HFFc6 (cell line): ENCODE measurements at regions not wholly inside any gene's neighbourhood (a gene's known extent, or its start where the extent isn't known, plus 50 kb on each side); places are given as distances from the start of the nearest gene placed in this dataset.

ENCODE experiments used
- DNase-seq: peaks from one replicate; pipeline ENCODE4 v3.0.0-alpha.2; 2018
- H3K27ac Mint-ChIP-seq: 2 replicates; pipeline ENCODE4 v1.8.0; 2020; ENCODE audit warnings: mild to moderate bottlenecking, mixed read lengths
- H3K27me3 Mint-ChIP-seq: 2 replicates; pipeline ENCODE4 v1.8.0; 2021; ENCODE audit warnings: mild to moderate bottlenecking, moderate library complexity, mixed read lengths; ENCODE audit not compliant: insufficient read depth
- H3K36me3 Mint-ChIP-seq: 2 replicates; pipeline ENCODE4 v1.8.0; 2021; ENCODE audit warnings: low read depth, mixed read lengths
- H3K4me1 Mint-ChIP-seq: 2 replicates; pipeline ENCODE4 v1.8.0; 2020; ENCODE audit warnings: low read depth, mixed read lengths
- H3K4me3 Mint-ChIP-seq: 2 replicates; pipeline ENCODE4 v1.8.0; 2020; ENCODE audit warnings: mild to moderate bottlenecking, moderate library complexity, mixed read lengths
- H3K9me3 Mint-ChIP-seq: 2 replicates; pipeline ENCODE4 v1.8.0; 2020; ENCODE audit warnings: mild to moderate bottlenecking, mixed read lengths
- CTCF ChIP-seq: fragments of 200-600 bp; sonication (generic); IDR thresholded peaks from 2 replicates; pipeline ENCODE4 v1.5.0; 2021; ENCODE audit warnings: antibody characterized with exemption, mild to moderate bottlenecking

GRCh38 chr19:8905342-8905741 is 73.2 kb downstream of the MBD3L1 start:
- DNase-seq, result no peak
- no peak for TF ChIP-seq CTCF
- no peaks in the 10 kb centered on the region for H3K4me1 Mint-ChIP-seq
- H3K4me3 Mint-ChIP-seq, result no peak overlapping the region
- no peaks in the 10 kb centered on the region for H3K36me3 Mint-ChIP-seq
- no peaks in the 10 kb centered on the region; the same call in 1 of the 2 replicates for H3K27me3 Mint-ChIP-seq
- no peak overlapping the region for H3K27ac Mint-ChIP-seq
- H3K9me3 Mint-ChIP-seq, result peaks cover 12% of the 10 kb centered on the region

GRCh38 chr19:8908066-8908465 is 75.9 kb downstream of the MBD3L1 start:
- Mint-ChIP-seq H3K4me1 (no peaks in the 10 kb centered on the region), H3K9me3 (peaks cover 12% of the 10 kb centered on the region), H3K27me3 (no peaks in the 10 kb centered on the region; the same call in 1 of the 2 replicates)

GRCh38 chr19:8910775-8911414 is 78.7 kb downstream of the MBD3L1 start:
- H3K4me1 Mint-ChIP-seq, result no peaks in the 10 kb centered on the region
- H3K4me3 Mint-ChIP-seq, result no peak overlapping the region
- no peak overlapping the region for H3K27ac Mint-ChIP-seq
- H3K9me3 Mint-ChIP-seq, result peaks cover 36% of the 10 kb centered on the region
- H3K36me3 Mint-ChIP-seq, result peaks cover 8% of the 10 kb centered on the region; the same call in 1 of the 2 replicates
- no peak for DNase-seq
- no peak for TF ChIP-seq CTCF
- H3K27me3 Mint-ChIP-seq, result no peaks in the 10 kb centered on the region; the same call in 1 of the 2 replicates

More at GRCh38 chr19:8908066-8908465, 75.9 kb downstream of the MBD3L1 start:
- H3K4me3 Mint-ChIP-seq, result no peak overlapping the region
- no peaks in the 10 kb centered on the region for H3K36me3 Mint-ChIP-seq
- H3K27ac Mint-ChIP-seq, result no peak overlapping the region
- no peak for TF ChIP-seq CTCF
- no peak for DNase-seq

- TF ChIP-seq CTCF, result no peak
- Mint-ChIP-seq H3K36me3 (peaks cover 8% of the 10 kb centered on the region; the same call in 1 of the 2 replicates), H3K9me3 (peaks cover 29% of the 10 kb centered on the region), H3K4me1 (no peaks in the 10 kb centered on the region), H3K27ac (no peak overlapping the region), H3K27me3 (no peaks in the 10 kb centered on the region), H3K4me3 (no peak overlapping the region)
- no peak for DNase-seq
Observed at GRCh38 chr19:8915997-8916396, 83.8 kb downstream of the MBD3L1 start.

- Mint-ChIP-seq H3K27me3 (no peaks in the 10 kb centered on the region), H3K9me3 (peaks cover 43% of the 10 kb centered on the region), H3K4me1 (no peaks in the 10 kb centered on the region), H3K4me3 (no peak overlapping the region), H3K36me3 (peaks cover 5% of the 10 kb centered on the region; the same call in 1 of the 2 replicates), H3K27ac (no peak overlapping the region)
- no peak for DNase-seq
- no peak for TF ChIP-seq CTCF
Observed at GRCh38 chr19:8922591-8922990, 87.6 kb downstream of the MUC16 start.
